GM21786 (cell line): ENCODE measurements at regions not wholly inside any gene's neighbourhood (a gene's known extent, or its start where the extent isn't known, plus 50 kb on each side); places are given as distances from the start of the nearest gene placed in this dataset.

ENCODE experiments used
- ATAC-seq: cut with Tn5 transposase; IDR thresholded peaks from one replicate; pipeline ENCODE4 v1.9.1; 2021; ENCODE audit not compliant: unreplicated experiment

DNA sequence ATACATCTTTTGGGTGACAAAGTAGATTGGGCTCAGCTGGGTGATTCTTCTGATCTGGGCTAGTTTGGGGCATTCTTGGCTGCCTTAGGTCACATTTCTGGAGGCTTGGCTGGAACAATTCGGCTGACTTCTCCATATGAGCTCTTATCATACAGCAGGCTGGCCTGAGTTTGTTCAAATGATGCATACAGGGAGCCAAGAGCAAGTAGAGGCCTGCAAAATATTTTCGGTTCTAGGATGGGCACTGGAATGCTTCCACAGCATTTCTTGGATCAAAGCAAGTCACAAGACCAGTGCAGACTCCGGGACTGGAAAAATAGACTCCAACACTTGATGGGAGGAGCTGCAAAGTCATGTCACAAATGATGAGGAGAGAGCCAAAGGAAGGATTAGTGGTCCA lies 98.4 kb downstream of the SCG2 start:
- no peak for ATAC-seq

DNA sequence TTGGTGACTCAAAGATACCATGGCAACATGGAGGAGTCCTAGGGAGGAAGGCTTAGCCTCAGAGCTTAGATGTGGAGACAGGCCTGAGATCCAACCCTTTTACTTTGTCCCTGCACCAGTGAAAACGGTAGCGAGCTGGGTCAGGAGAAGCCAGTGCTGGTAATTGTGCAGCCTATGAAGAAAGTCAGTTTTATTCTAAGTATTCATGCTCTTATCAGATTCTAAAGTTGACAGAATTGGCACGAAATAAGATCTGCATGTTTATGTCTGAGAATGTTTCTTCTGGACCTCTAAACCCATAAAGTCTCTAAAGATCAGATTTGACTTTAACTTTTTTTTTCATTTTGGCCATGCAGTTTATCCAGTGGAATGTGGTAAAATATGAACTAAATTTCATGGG lies 93.8 kb downstream of the SCG2 start:
- ATAC-seq = no peak

DNA sequence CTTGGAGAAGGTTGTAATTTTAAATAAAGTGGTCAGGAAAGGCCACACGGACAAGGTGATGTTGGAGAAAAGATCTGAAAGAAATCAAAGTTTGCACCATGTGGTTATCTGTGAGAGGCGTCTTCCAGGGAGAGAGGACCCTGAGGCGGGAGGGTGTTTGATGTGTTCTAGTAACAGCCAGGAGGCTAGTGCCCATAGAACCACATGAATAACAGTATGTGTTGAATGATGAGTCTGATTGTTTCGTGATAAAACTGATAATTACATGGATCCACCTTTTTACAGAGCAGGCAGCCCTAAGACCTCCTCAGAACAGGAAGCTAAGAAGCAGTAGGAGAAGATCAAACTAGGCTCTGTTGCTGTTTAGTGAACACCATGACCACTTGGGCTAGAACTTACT lies 91.4 kb downstream of the SCG2 start:
- ATAC-seq = no peak

DNA sequence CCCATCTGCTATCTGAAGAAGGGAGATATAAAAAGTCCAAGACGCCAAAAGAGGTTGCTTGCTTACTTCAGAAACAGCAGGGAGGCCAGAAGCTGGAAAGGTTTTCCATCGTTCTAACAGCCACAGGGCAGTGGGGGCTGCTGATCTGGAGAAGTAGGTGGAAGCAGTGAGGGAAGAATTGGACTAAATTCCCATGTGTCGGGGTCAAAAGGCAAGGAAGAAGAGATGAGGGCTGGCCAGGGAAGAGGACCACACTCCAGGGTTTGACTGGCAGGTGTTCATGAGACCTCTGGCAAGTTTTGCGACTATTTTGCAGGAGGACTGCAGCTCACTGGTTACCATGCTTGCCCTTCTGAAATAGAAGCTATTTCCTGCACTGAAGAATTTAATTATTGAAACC lies 91.0 kb downstream of the SCG2 start:
- ATAC-seq = no peak

GRCh38 chr2:223513771-223514455 lies 88.2 kb downstream of the SCG2 start:
- no peak for ATAC-seq

DNA sequence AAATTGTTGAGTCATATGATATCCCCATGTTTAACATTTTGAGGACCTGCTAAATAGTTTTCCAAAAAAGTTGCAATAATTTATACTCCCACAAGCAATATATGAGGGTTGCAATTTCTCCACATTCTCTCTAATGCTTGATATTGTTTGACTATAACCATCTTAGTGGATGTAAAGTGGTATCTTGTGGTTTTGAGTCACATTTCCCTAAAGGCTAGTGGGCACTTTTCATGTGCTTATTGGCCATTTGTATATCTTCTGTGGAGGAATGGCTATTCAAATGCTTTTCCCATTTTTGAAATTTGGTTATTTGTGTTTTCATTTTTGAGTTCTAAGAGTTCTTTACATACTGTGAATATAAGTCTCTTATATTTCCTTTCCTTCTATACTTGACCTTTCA lies 82.7 kb downstream of the SCG2 start:
- no peak for ATAC-seq

DNA sequence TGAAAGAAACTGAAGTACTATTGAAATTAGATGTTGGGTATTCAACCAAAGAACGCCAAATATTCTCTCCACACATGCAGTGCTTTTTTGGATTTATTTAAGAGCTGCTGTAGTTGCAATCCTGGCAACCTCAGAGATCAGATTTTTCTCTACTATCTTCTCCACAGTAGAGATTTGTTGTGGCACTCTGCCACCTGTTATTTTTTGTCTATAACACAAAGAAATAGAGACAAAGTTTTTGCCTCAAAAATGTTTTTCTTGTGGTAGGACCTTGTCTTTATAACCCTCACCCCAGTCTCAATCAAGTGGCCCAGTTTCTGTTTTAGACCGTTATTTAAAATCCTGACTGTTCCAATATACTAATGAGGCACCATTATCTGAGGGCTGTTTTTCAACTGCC lies 79.4 kb downstream of the SCG2 start:
- no peak for ATAC-seq

GRCh38 chr2:223523551-223524001 lies 78.6 kb downstream of the SCG2 start:
- ATAC-seq = no peak

- ATAC-seq = no peak
These were observed 78.1 kb downstream of the SCG2 start for GRCh38 chr2:223524066-223524465.

GRCh38 chr2:223526106-223526505 lies 76.1 kb downstream of the SCG2 start:
- no peak for ATAC-seq

DNA sequence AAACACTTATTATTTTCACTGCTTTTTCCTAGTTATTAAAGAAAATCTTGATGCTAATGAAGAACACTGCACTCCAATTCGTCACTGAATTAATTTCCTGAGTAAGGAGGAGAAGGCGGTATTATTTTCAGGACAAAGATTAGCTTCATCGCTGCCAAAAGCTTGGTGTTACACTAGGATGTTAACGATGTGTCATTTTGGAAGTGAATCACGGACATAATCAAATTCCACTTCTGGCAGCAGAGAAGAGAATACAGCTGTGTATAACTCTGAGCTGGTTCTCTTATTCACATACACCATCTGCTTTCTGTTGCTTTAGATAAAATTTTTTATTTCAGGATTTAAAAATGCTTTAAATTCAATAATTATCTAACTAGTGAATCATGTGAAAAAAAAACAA lies 74.1 kb downstream of the SCG2 start:
- no peak for ATAC-seq

DNA sequence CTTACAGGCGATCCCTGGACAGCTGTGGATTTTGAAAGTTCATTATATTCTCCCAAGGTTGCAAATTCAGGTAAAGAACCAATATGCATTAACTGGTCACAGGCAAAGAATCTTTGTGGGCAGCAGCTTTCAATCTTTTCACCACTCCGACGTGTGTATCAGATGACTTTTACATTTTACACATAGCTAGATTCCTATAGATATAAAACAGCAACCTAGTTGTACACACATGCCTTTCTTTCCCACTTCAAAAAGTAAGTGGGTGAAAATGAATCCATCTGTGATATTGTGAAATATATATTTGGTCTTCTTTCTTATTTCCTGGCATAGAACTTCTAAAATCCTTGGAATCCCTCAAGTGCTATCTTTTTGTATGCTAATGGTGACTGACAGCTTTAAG lies 72.5 kb downstream of the SCG2 start:
- ATAC-seq = no peak

DNA sequence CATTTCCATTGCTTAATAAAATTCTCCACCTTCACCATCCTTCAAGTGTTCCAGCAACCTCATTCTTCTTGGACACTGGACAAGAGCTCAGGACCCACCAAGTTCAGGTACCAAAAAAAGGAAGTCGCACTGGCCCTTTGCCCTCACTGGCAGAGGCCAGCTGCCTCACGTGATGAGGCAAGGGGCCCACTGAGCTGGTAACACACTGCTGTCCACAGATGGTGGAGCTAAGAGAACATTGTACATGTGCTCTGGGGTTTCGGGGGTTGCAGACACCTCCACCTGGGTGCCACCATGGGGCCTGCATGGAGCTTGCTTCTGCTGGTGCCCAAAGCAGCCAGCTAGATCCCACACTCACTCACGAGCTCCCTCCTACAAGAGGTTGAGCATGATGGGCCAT lies 71.3 kb downstream of the SCG2 start:
- ATAC-seq = no peak

DNA sequence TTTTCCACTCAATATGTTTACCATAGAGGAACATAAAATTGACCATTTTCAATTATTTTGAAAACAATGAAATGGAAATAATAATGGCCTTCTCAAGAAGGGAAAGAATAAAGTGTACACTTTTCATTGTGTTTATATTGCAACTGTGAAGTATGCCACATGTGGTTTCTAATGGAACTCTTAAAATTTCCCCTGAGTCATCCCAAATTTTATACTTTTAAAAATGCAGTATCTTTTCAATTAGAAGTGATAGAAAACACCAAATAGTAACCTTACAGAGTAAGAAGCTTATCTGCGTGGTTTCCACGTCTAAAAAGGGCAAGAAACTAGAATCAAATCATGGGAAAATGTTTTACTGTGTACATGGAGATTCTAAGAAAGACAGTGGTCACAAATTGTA lies 70.0 kb downstream of the SCG2 start:
- ATAC-seq = no peak

DNA sequence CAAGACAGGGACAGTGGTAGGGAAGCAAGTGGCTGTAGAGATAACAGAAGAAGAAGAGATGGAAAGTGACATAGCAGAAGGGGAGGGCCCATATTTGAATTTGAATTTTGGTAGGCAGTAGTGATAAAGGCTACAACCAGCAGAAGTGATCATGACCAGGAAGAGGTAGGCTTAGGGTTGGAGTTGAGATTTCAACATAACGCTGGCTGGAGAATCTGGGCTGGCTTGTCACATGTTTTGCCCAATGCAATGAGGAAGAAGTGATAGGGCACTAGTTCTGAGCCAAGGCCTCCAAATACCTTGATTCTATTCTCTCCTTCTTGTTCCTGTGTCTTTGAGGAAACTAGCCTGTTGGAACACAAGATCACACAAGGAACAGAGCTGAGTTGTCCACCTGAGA lies 69.4 kb downstream of the SCG2 start:
- ATAC-seq = no peak

DNA sequence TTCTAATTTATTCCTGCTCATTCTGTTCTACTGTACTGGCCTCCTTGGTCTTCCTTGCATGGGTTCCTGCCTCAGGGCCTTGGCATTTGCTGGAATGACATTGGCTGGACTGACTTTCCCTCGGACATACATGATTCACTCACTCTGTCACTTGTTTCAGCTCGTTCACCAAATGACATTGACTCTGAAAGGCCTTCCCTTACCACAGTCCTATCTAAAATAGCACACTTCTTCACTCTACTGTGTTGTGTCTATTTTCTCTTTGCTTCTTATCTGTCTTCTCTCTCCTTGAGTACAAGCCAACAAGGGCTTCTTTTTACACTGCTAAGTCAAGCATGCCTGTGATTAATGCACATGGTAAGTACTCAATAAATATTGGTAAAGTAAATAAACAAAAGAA lies 65.6 kb downstream of the SCG2 start:
- ATAC-seq = no peak

DNA sequence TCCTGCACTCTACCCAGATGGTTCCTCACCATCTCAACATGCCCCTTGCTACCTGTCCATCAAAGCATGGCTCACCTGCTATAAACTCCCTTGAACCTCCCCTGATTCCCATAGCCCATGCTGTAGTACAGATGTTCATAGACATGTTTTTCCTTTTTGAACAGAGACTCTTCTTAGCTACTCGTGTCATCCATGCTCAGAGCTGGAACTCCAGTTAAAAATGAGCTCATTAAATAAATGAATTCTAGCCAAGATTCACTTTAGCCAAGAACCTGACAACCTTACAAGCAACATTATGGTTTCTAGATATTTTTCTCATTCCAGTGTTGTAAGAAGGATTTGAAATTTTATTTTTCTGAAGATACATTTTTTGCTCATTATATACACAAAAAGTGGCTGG lies 65.0 kb downstream of the SCG2 start:
- ATAC-seq = no peak

GRCh38 chr2:223537651-223538601 lies 64.2 kb downstream of the SCG2 start:
- ATAC-seq = no peak

GRCh38 chr2:223538920-223539440 lies 63.2 kb downstream of the SCG2 start:
- no peak for ATAC-seq

- no peak for ATAC-seq
These were observed 60.6 kb downstream of the SCG2 start for GRCh38 chr2:223541546-223541945.

DNA sequence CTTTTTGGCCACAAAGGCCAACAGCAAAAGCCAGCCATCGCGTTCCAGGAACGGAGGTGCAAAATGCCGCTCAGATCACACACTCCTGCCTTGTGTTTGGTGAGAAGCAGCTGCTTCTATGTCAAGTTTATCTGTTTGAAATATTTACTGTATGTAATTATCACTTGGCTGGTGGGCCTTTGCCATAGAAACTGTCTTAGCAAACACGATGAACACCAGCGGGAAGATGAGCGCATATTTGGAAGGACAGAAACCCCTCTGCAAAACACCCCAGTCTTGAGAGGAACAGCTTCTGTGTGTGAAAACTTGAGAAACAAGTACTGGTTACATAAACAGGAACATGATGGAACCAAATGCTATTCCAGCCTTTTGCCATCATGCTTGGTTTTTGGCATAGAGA lies 59.7 kb downstream of the SCG2 start:
- no peak for ATAC-seq

GRCh38 chr2:223545406-223545805 lies 56.8 kb downstream of the SCG2 start:
- no peak for ATAC-seq
